Adipocyte (in vitro differentiated cells): ENCODE measurements at regions not wholly inside any gene's neighbourhood (a gene's known extent, or its start where the extent isn't known, plus 50 kb on each side); places are given as distances from the start of the nearest gene placed in this dataset.

Experiments
- DNase-seq: peaks from one replicate; pipeline ENCODE4 v3.0.0-alpha.2; 2015; ENCODE audit warnings: low read depth
- H3K27me3 ChIP-seq: replicated peaks from 2 replicates; pipeline ENCODE4 v1.7.0; 2013; ENCODE audit warnings: mild to moderate bottlenecking, low read length, moderate library complexity; ENCODE audit not compliant: control insufficient read depth, insufficient read depth
- H3K36me3 ChIP-seq: 2 replicates; pipeline ENCODE4 v1.7.0; 2013; ENCODE audit warnings: low read length, mild to moderate bottlenecking, moderate library complexity; ENCODE audit not compliant: control insufficient read depth, insufficient read depth, severe bottlenecking
- H3K4me1 ChIP-seq: 2 replicates; pipeline ENCODE4 v1.7.0; 2013; ENCODE audit warnings: mild to moderate bottlenecking, low read length, moderate library complexity; ENCODE audit not compliant: control insufficient read depth, insufficient read depth
- H3K4me3 ChIP-seq: 2 replicates; pipeline ENCODE4 v1.7.0; 2013; ENCODE audit warnings: mild to moderate bottlenecking, low read length, moderate library complexity
- H3K9ac ChIP-seq: 2 replicates; pipeline ENCODE4 v1.7.0; 2013; ENCODE audit warnings: mild to moderate bottlenecking, low read length, moderate library complexity
- H3K9me3 ChIP-seq: 2 replicates; pipeline ENCODE4 v1.7.0; 2013; ENCODE audit warnings: mild to moderate bottlenecking, low read length, moderate library complexity; ENCODE audit not compliant: control insufficient read depth

GRCh38 chr13:40271931-40272775, 394.3 kb downstream of the FOXO1 start:
- H3K27me3 ChIP-seq, result no peaks in the 10 kb centered on the region
- H3K9ac ChIP-seq, result peak overlapping the region; percentile 54
- peak overlapping the region; percentile 31 for H3K4me3 ChIP-seq
- H3K36me3 ChIP-seq, result no peaks in the 10 kb centered on the region
- no peaks in the 10 kb centered on the region for H3K9me3 ChIP-seq
- DNase-seq, result peak; percentile 9
- H3K4me1 ChIP-seq, result peaks cover 47% of the 10 kb centered on the region

DNA sequence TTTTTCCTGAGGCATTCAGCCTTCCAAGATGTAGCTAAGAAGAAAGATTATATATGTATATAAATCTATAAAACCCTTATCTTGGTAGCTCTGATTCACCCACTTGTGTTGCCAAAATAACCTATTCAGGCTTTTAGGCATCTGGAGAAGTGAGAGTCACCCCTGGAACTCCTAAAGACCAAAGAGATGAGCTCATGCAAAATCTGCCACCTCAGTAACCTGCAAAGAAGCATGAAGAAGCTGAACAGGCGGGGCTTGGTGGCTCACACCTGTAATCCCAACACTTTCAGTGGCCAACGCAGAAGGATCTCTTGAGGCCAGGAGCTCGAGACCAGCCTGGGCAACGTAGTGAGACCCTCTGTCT, 393.7 kb downstream of the FOXO1 start:
- Histone ChIP-seq H3K4me1 (peaks cover 47% of the 10 kb centered on the region), H3K4me3 (no peak overlapping the region), H3K36me3 (no peaks in the 10 kb centered on the region), H3K27me3 (no peaks in the 10 kb centered on the region), H3K9me3 (no peaks in the 10 kb centered on the region), H3K9ac (no peak overlapping the region)
- no peak for DNase-seq

- Histone ChIP-seq H3K9ac (no peak overlapping the region), H3K9me3 (no peaks in the 10 kb centered on the region), H3K36me3 (no peaks in the 10 kb centered on the region), H3K27me3 (no peaks in the 10 kb centered on the region), H3K4me1 (peaks cover 47% of the 10 kb centered on the region), H3K4me3 (no peak overlapping the region)
- DNase-seq, result no peak
Measured at GRCh38 chr13:40273253-40274025, 393.0 kb downstream of the FOXO1 start.

DNA sequence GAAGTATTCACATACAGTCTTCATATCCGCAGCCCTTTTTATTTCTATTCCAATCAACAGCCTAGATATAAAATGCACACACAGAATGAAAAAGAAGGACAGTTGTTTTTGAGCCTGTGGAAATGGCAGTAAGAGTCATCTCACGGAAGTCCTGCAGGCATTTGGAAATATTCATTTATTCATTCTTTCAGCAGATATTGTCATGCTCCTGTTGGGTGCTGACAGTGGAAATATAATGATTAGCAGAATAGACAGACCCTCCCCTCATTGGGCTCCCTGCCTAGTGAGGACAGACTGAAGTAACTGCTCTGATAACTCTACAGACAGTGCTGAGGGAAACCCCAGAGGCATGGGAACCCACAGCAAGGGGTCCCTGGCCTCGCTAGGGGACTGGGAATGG, 392.3 kb downstream of the FOXO1 start:
- Histone ChIP-seq H3K27me3 (no peaks in the 10 kb centered on the region), H3K4me1 (peaks cover 41% of the 10 kb centered on the region), H3K9ac (no peak overlapping the region), H3K9me3 (no peaks in the 10 kb centered on the region), H3K36me3 (no peaks in the 10 kb centered on the region), H3K4me3 (no peak overlapping the region)
- no peak for DNase-seq

DNA sequence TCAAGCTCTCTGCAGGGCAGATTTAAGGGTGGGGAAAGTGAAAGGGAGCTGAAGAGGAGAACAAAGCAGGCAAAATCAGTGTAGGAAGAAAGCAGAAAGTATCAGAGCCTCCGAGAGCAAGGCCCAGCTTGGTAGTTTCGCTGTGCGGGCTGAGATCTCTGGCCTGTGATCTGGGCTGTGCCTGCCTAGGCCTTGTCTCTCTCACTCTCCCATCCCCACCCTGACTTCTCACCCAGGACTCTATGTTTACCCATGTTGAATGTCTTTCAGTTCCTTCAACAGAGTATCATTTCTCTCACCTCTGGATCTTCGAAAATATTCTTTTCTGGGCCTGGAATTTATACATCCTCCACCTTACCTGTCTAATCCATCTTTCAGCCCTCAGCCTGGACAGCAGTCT, 391.3 kb downstream of the FOXO1 start:
- H3K27me3 ChIP-seq, result no peaks in the 10 kb centered on the region
- no peak for DNase-seq
- H3K4me3 ChIP-seq, result no peak overlapping the region

DNA sequence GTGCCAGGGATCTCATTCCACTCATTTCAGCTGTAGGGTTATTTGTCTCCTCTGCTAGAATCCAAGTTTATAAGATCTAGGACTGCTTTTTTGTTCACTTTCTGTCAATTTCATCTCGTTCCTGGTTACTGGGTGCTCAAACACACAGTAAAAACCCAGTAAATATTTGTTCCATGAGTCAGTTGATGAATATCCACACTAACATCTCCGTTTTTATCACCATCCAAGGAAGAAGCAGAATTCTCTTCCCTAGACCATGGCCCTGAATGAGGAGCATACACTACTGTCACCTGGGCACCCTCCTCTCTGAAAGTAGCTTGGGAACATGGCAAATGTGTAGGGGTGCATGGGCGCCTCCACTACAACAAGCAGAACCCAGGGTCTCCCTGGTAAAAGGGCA, 390.8 kb downstream of the FOXO1 start:
- DNase-seq, result no peak
- H3K9me3 ChIP-seq, result no peaks in the 10 kb centered on the region
- no peak overlapping the region for H3K4me3 ChIP-seq
- H3K36me3 ChIP-seq, result no peaks in the 10 kb centered on the region
- no peaks in the 10 kb centered on the region for H3K27me3 ChIP-seq
- no peak overlapping the region for H3K9ac ChIP-seq
- H3K4me1 ChIP-seq, result peaks cover 33% of the 10 kb centered on the region

More for the DNA sequence above, 391.3 kb downstream of the FOXO1 start:
- Histone ChIP-seq H3K4me1 (peaks cover 33% of the 10 kb centered on the region), H3K9ac (no peak overlapping the region), H3K9me3 (no peaks in the 10 kb centered on the region), H3K36me3 (no peaks in the 10 kb centered on the region)

- Histone ChIP-seq H3K36me3 (no peaks in the 10 kb centered on the region), H3K9ac (no peak overlapping the region), H3K27me3 (no peaks in the 10 kb centered on the region), H3K4me1 (no peaks in the 10 kb centered on the region), H3K9me3 (no peaks in the 10 kb centered on the region), H3K4me3 (no peak overlapping the region)
- no peak for DNase-seq
Measured at GRCh38 chr13:40283666-40284065, 382.8 kb downstream of the FOXO1 start.

DNA sequence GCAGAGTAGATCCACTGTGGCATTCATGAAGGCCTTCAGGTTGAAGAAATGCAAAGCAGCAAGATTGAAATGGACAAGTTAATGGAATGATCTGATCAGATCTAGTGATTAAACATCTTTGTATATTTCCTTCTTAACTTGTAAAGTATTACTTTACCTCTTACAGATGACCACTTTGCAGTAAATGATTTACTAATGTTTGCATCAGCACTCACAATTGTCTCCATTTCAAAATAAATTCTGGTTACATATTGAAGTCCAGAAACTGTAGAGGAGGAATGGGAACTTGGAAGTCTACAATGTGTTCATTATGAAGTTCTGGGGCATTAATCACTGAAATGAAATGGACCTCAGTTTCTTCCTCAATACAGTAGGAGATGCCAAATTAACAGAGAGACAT, 380.8 kb downstream of the FOXO1 start:
- no peak overlapping the region for H3K9ac ChIP-seq
- H3K27me3 ChIP-seq, result no peaks in the 10 kb centered on the region
- H3K9me3 ChIP-seq, result no peaks in the 10 kb centered on the region
- H3K4me3 ChIP-seq, result no peak overlapping the region
- H3K36me3 ChIP-seq, result no peaks in the 10 kb centered on the region
- DNase-seq, result no peak
- H3K4me1 ChIP-seq, result no peaks in the 10 kb centered on the region

DNA sequence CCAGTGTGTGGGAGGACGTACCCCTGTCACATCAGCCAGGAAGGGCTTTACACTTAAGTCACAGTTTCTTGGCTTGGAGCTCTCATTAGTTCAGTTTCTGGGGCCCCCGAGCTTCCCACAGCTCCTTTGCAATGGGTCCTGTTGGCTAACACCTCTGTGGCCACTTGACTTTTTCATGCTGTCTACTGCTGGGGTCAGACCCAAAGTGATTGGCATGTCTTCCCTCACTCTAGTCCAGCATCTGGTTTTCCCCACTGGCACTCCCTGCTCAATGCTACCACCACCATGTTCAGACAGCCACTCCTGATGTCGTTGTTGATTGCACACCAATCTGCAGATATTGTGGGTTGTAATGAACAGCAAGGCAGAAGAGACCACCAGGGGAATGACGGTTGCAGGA, 379.0 kb downstream of the FOXO1 start:
- no peak overlapping the region for H3K9ac ChIP-seq
- H3K4me3 ChIP-seq, result no peak overlapping the region
- no peak for DNase-seq
- H3K4me1 ChIP-seq, result no peaks in the 10 kb centered on the region
- H3K9me3 ChIP-seq, result no peaks in the 10 kb centered on the region
- no peaks in the 10 kb centered on the region for H3K27me3 ChIP-seq
- H3K36me3 ChIP-seq, result no peaks in the 10 kb centered on the region

GRCh38 chr13:40288259-40288658, 378.2 kb downstream of the FOXO1 start:
- H3K9me3 ChIP-seq, result no peaks in the 10 kb centered on the region
- no peak overlapping the region for H3K4me3 ChIP-seq
- no peaks in the 10 kb centered on the region for H3K27me3 ChIP-seq
- H3K4me1 ChIP-seq, result no peaks in the 10 kb centered on the region
- H3K9ac ChIP-seq, result no peak overlapping the region
- DNase-seq, result no peak
- H3K36me3 ChIP-seq, result no peaks in the 10 kb centered on the region

- no peaks in the 10 kb centered on the region for H3K4me1 ChIP-seq
- H3K9ac ChIP-seq, result no peak overlapping the region
- H3K9me3 ChIP-seq, result peaks cover 8% of the 10 kb centered on the region
- H3K27me3 ChIP-seq, result no peaks in the 10 kb centered on the region
- no peaks in the 10 kb centered on the region for H3K36me3 ChIP-seq
- H3K4me3 ChIP-seq, result no peak overlapping the region
- DNase-seq, result no peak
Measured at GRCh38 chr13:40290758-40291157, 375.7 kb downstream of the FOXO1 start.
